Left hindlimb (tissue), 1 donor: ENCODE measurements at regions not wholly inside any gene's neighbourhood (a gene's known extent, or its start where the extent isn't known, plus 50 kb on each side); places are given as distances from the start of the nearest gene placed in this dataset.

Experiments used
- DNase-seq: peaks from one replicate; pipeline ENCODE4 v3.0.0-alpha.2; 2018

- no peak for DNase-seq
Measured at GRCh38 chr11:64457416-64458010, 98.2 kb upstream of the SLC22A11 start.

GRCh38 chr11:64458997-64459396 is 96.7 kb upstream of the SLC22A11 start:
- DNase-seq = no peak

GRCh38 chr11:64459609-64460008 is 96.1 kb upstream of the SLC22A11 start:
- no peak for DNase-seq

GRCh38 chr11:64461081-64461480 is 94.7 kb upstream of the SLC22A11 start:
- no peak for DNase-seq

- DNase-seq = no peak
Measured at GRCh38 chr11:64466115-64466718, 89.5 kb upstream of the SLC22A11 start.

GRCh38 chr11:64469288-64469687 is 86.5 kb upstream of the SLC22A11 start:
- no peak for DNase-seq

GRCh38 chr11:64472593-64473455 is 82.9 kb upstream of the SLC22A11 start:
- DNase-seq = no peak

GRCh38 chr11:64474680-64475079 is 81.1 kb upstream of the SLC22A11 start:
- no peak for DNase-seq

- DNase-seq = no peak
Measured at GRCh38 chr11:64475145-64475544, 80.6 kb upstream of the SLC22A11 start.

GRCh38 chr11:64476881-64477280 is 78.9 kb upstream of the SLC22A11 start:
- DNase-seq = no peak

- no peak for DNase-seq
Measured at GRCh38 chr11:64477675-64478074, 78.1 kb upstream of the SLC22A11 start.

- no peak for DNase-seq
Measured at GRCh38 chr11:64482588-64482987, 73.2 kb upstream of the SLC22A11 start.

GRCh38 chr11:64484191-64485022 is 71.3 kb upstream of the SLC22A11 start:
- DNase-seq = no peak

GRCh38 chr11:64485074-64485473 is 70.7 kb upstream of the SLC22A11 start:
- DNase-seq = no peak

- no peak for DNase-seq
Measured at GRCh38 chr11:64489831-64490441, 65.8 kb upstream of the SLC22A11 start.

GRCh38 chr11:64490562-64491216 is 65.1 kb upstream of the SLC22A11 start:
- DNase-seq = no peak

GRCh38 chr11:64492561-64492960 is 63.2 kb upstream of the SLC22A11 start:
- no peak for DNase-seq

GRCh38 chr11:64498136-64498535 is 57.6 kb upstream of the SLC22A11 start:
- no peak for DNase-seq

GRCh38 chr11:64499261-64500004 is 56.3 kb upstream of the SLC22A11 start:
- DNase-seq = no peak

- no peak for DNase-seq
Measured at GRCh38 chr11:64500176-64501013, 55.3 kb upstream of the SLC22A11 start.
